Stimulated activated CD4-positive, alpha-beta T cell treated with anti-CD3 and anti-CD28 coated beads, Interleukin-15, amount 100 ng/mL, for 24 hours (primary cell): ENCODE measurements at regions not wholly inside any gene's neighbourhood (a gene's known extent, or its start where the extent isn't known, plus 50 kb on each side); places are given as distances from the start of the nearest gene placed in this dataset.

ENCODE experiments used
- DNase-seq: peaks from one replicate; pipeline ENCODE4 v3.0.0-alpha.2; 2020

GRCh38 chr5:143619040-143619439 is 192.9 kb upstream of the HMHB1 start:
- DNase-seq = no peak

- no peak for DNase-seq
Observed at GRCh38 chr5:143618141-143618540, 193.8 kb upstream of the HMHB1 start.

GRCh38 chr5:143614831-143615230 is 197.1 kb upstream of the HMHB1 start:
- no peak for DNase-seq

- no peak for DNase-seq
Observed at GRCh38 chr5:143613329-143613728, 198.6 kb upstream of the HMHB1 start.

- no peak for DNase-seq
Observed at GRCh38 chr5:143610946-143611345, 201.0 kb upstream of the HMHB1 start.

GRCh38 chr5:143606043-143606752 is 202.7 kb upstream of the NR3C1 start:
- peak; percentile 31 for DNase-seq

GRCh38 chr5:143605403-143606005 is 202.0 kb upstream of the NR3C1 start:
- DNase-seq = peak; percentile 33

GRCh38 chr5:143601917-143602333 is 198.4 kb upstream of the NR3C1 start:
- no peak for DNase-seq

- DNase-seq = no peak
Observed at GRCh38 chr5:143601357-143601756, 197.9 kb upstream of the NR3C1 start.

GRCh38 chr5:143600396-143601075 is 197.1 kb upstream of the NR3C1 start:
- DNase-seq = no peak

GRCh38 chr5:143599474-143599873 is 196.0 kb upstream of the NR3C1 start:
- no peak for DNase-seq

- DNase-seq = no peak
Observed at GRCh38 chr5:143596824-143597223, 193.3 kb upstream of the NR3C1 start.

- no peak for DNase-seq
Observed at GRCh38 chr5:143594902-143595818, 191.7 kb upstream of the NR3C1 start.

GRCh38 chr5:143593723-143594122 is 190.2 kb upstream of the NR3C1 start:
- no peak for DNase-seq

GRCh38 chr5:143592648-143593047 is 189.2 kb upstream of the NR3C1 start:
- no peak for DNase-seq

- DNase-seq = no peak
Observed at GRCh38 chr5:143588933-143589662, 185.6 kb upstream of the NR3C1 start.

GRCh38 chr5:143588121-143588520 is 184.6 kb upstream of the NR3C1 start:
- peak; percentile 21 for DNase-seq

- no peak for DNase-seq
Observed at GRCh38 chr5:143586781-143587362, 183.4 kb upstream of the NR3C1 start.

- no peak for DNase-seq
Observed at GRCh38 chr5:143585970-143586369, 182.5 kb upstream of the NR3C1 start.

- no peak for DNase-seq
Observed at GRCh38 chr5:143583409-143583808, 179.9 kb upstream of the NR3C1 start.

- no peak for DNase-seq
Observed at GRCh38 chr5:143582869-143583268, 179.4 kb upstream of the NR3C1 start.

- no peak for DNase-seq
Observed at GRCh38 chr5:143582176-143582575, 178.7 kb upstream of the NR3C1 start.
